Neutrophil (primary cell): ENCODE measurements at regions not wholly inside any gene's neighbourhood (a gene's known extent, or its start where the extent isn't known, plus 50 kb on each side); places are given as distances from the start of the nearest gene placed in this dataset.

Experiments used
- H3K27ac ChIP-seq: fragments of 200-600 bp; sonication (generic); 2 replicates; pipeline ENCODE4 v1.5.1; 2016; ENCODE audit warnings: mild to moderate bottlenecking, moderate library complexity
- H3K27me3 ChIP-seq: fragments of 200-600 bp; sonication (generic); 2 replicates; pipeline ENCODE4 v1.6.0; 2016; ENCODE audit warnings: mild to moderate bottlenecking
- H3K36me3 ChIP-seq: fragments of 200-600 bp; sonication (generic); 2 replicates; pipeline ENCODE4 v1.5.1; 2017
- H3K4me1 ChIP-seq, 2 experiments: fragments of 200-600 bp in 1 of 2; sonication (generic) in 1 of 2; 1 replicate in 1 of 2; 2 replicates in 1 of 2; pipeline versions ENCODE4 v1.5.1 to v1.6.1; 2013 to 2016; ENCODE audit warnings: low read depth in 1 of 2, low read length in 1 of 2, mild to moderate bottlenecking in 1 of 2, moderate library complexity in 1 of 2; ENCODE audit not compliant: control insufficient read depth in 1 of 2, insufficient read depth in 1 of 2
- H3K4me3 ChIP-seq, 2 experiments: fragments of 200-600 bp in 1 of 2; sonication (generic) in 1 of 2; 1 replicate in 1 of 2; 2 replicates in 1 of 2; pipeline ENCODE4 v1.5.1; 2013 to 2016; ENCODE audit warnings: low read depth in 1 of 2, low read length in 1 of 2, mild to moderate bottlenecking in 1 of 2, moderate library complexity in 1 of 2
- H3K9me3 ChIP-seq: fragments of 200-600 bp; sonication (generic); 2 replicates; pipeline ENCODE4 v1.5.1; 2016
- CTCF ChIP-seq: fragments of 200-600 bp; sonication (generic); IDR thresholded peaks from 2 replicates; pipeline ENCODE4 v1.5.1; 2016; ENCODE audit warnings: antibody characterized with exemption

DNA sequence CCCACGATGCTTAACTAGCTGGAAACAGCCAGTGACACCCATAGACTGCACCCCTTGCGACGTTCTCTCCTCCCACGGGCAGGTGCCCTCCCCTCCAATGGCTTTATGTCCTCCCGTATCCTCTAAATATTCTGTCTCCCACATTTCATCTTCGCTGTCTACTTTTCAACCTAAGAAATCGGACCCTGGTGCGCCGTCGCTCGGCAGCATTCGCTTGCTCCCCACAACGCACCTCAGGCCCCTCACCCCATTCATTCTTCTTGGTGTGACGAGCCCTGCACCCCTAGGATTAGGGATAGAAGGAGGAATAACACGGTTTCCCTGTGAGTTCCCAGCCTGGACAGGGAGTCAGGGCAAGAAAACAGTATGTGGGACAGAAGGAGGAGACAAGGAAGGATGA lies 74.3 kb upstream of the FOXQ1 start:
- H3K9me3 ChIP-seq = no peaks in the 10 kb centered on the region
- H3K36me3 ChIP-seq = no peaks in the 10 kb centered on the region
- no peaks in the 10 kb centered on the region for H3K4me1 ChIP-seq
- H3K27ac ChIP-seq = no peak overlapping the region
- TF ChIP-seq CTCF = no peak
- H3K27me3 ChIP-seq = no peaks in the 10 kb centered on the region
- no peak overlapping the region for H3K4me3 ChIP-seq

DNA sequence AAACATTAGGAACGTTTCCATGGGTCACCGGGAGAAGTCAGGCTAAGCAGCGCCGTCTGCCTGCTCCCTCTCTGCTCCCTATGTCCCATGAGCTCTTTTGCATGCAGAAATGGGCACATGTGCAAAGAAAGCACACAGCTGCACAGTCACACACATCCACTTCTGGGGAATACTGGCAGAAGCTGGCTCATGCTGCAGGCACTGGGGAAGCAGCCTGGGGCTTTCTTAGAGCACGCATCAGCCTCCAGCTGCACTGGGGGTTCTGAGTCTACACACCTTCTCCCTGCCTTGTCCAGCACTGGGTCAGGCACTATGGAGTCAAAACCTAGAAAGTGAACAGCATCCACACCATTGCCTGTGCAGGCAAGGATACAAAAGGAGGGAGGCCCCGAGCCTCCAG lies 76.1 kb upstream of the FOXQ1 start:
- H3K4me1 ChIP-seq = no peaks in the 10 kb centered on the region
- H3K27ac ChIP-seq = no peak overlapping the region
- TF ChIP-seq CTCF = no peak
- no peaks in the 10 kb centered on the region for H3K9me3 ChIP-seq
- H3K27me3 ChIP-seq = peaks cover 11% of the 10 kb centered on the region
- H3K4me3 ChIP-seq = no peak overlapping the region
- no peaks in the 10 kb centered on the region for H3K36me3 ChIP-seq

DNA sequence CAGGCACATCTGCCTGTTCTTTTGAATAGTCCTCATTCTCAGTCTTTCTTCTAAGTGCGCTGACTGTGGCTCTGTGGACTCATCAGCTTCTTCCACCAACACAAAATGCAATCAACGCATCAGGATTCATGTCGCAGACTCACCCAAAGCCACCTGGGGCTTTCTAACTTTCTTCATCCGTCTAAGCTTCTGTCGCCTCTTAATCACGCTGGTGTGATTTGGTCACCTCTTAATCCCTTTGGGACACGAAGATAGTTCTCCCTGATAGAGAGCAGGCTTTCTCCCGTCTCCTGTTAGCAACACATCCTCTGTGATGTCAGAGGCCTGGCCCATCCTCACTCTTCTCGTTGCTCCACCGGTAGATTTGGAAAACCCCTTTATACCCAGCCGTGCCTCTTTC lies 78.0 kb upstream of the FOXQ1 start:
- TF ChIP-seq CTCF = no peak
- no peaks in the 10 kb centered on the region for H3K9me3 ChIP-seq
- H3K4me3 ChIP-seq = no peak overlapping the region
- H3K36me3 ChIP-seq = no peaks in the 10 kb centered on the region
- H3K27ac ChIP-seq = no peak overlapping the region
- H3K27me3 ChIP-seq = peaks cover 12% of the 10 kb centered on the region
- H3K4me1 ChIP-seq = no peaks in the 10 kb centered on the region

DNA sequence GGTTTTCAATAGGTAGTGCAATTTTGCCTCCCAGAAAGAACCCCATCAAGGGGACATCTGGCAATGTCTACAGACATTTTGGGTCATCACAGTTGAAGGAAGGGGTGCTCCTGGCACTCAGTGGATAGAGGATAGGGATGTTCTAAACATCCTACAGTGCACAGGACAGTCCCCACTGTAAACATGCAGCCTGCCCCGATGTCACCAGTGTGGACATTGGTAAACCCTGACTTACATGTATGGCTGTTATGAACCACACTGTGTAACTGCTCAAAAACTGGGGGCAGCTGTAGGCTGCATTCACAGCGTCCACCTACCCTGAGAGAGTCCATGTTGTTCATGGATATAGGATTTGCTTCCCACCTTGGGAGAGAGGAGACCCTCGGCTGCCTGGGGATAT lies 79.3 kb upstream of the FOXQ1 start:
- no peaks in the 10 kb centered on the region for H3K36me3 ChIP-seq
- no peak for TF ChIP-seq CTCF
- H3K27me3 ChIP-seq = peaks cover 12% of the 10 kb centered on the region
- H3K4me3 ChIP-seq = no peak overlapping the region
- H3K9me3 ChIP-seq = no peaks in the 10 kb centered on the region
- no peak overlapping the region for H3K27ac ChIP-seq
- H3K4me1 ChIP-seq = no peaks in the 10 kb centered on the region

GRCh38 chr6:1231941-1232340 lies 80.0 kb upstream of the FOXQ1 start:
- Histone ChIP-seq H3K9me3 (no peaks in the 10 kb centered on the region), H3K4me1 (no peaks in the 10 kb centered on the region), H3K36me3 (no peaks in the 10 kb centered on the region), H3K4me3 (no peak overlapping the region), H3K27ac (no peak overlapping the region), H3K27me3 (peaks cover 12% of the 10 kb centered on the region)
- TF ChIP-seq CTCF = no peak
